ENCODE measurements at regions not wholly inside any gene's neighbourhood (a gene's known extent, or its start where the extent isn't known, plus 50 kb on each side); places are given as distances from the start of the nearest gene placed in this dataset.
"Not testable (repeated sequence)": the region's sequence is repeated elsewhere in the genome, so short reads cannot be mapped to it uniquely, and the experiment has no call there.

- not testable (repeated sequence) for TF ChIP-seq CTCF, POLR2A (IDR thresholded peaks at IDR 0.05)
These were observed 197.6 kb upstream of the PRKX start for GRCh38 chrX:3911012-3911411.

All from lower leg skin (tissue), 3 donors.